ENCODE measurements at regions not wholly inside any gene's neighbourhood (a gene's known extent, or its start where the extent isn't known, plus 50 kb on each side); places are given as distances from the start of the nearest gene placed in this dataset.

DNA sequence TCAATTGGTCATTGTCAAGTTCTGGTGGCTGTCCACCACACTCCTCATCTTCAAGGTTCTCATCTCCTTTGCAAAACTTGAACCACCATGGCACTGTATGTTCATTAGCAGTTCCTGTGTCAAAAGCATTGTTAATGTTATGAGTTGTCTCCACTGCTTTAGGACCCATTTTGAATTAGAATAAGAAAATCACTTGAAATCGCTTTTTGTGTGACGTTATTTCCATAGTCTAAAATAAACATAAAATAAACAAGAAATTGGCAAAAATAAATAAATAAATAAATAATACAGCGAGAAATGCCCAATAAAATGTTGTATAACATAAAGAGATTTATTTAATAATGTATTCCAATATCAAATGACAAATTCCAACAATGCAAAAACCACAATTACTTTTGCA, 195.5 kb upstream of the CDC14C start:
- TF ChIP-seq CREB1 (CRISPR knock-in tag; IDR thresholded peaks at IDR 0.05; ENCODE audit: low read depth), result no peak
- TF ChIP-seq POLR2AphosphoS5 (IDR thresholded peaks at IDR 0.05; ENCODE audit: low read depth), result no peak
